ENCODE measurements at regions not wholly inside any gene's neighbourhood (a gene's known extent, or its start where the extent isn't known, plus 50 kb on each side); places are given as distances from the start of the nearest gene placed in this dataset.

- no peak for TF ChIP-seq ZNF555 (tag by site-specific recombination; conservative IDR thresholded peaks at IDR 0.05)
- no peak for TF ChIP-seq ZNF133 (tag by site-specific recombination; IDR thresholded peaks at IDR 0.05)
- TF ChIP-seq ZNF416 (tag by site-specific recombination; IDR thresholded peaks at IDR 0.05) = no peak
- no peak for TF ChIP-seq OSR2 (tag by site-specific recombination; IDR thresholded peaks at IDR 0.05)
- no peak for TF ChIP-seq IKZF3 (tag by site-specific recombination; IDR thresholded peaks at IDR 0.05)
- TF ChIP-seq ZBTB21 (tag by site-specific recombination; IDR thresholded peaks at IDR 0.05) = no peak
- TF ChIP-seq CTCF (tag by site-specific recombination; IDR thresholded peaks at IDR 0.05) = no peak
- TF ChIP-seq ZNF561 (tag by site-specific recombination; IDR thresholded peaks at IDR 0.05; ENCODE audit: borderline replicate concordance) = no peak
- TF ChIP-seq ZSCAN18 (tag by site-specific recombination; IDR thresholded peaks at IDR 0.05) = no peak
- TF ChIP-seq ZNF19 (tag by site-specific recombination; IDR thresholded peaks at IDR 0.05; ENCODE audit: low read depth) = no peak
- no peak for TF ChIP-seq ZNF362 (tag by site-specific recombination; IDR thresholded peaks at IDR 0.05)
- no peak for TF ChIP-seq ZBTB6 (tag by site-specific recombination; IDR thresholded peaks at IDR 0.05)
These were observed 207.3 kb upstream of the CXorf51B start (continued) for GRCh38 chrX:146602246-146602645.

- CTCF ChIA-PET = interaction anchor here (0.7 kb wide), 1 partner anchor 893 kb away, joined by 3 read pairs; no protein-coding TSS in a partner anchor
These were observed 205.4 kb upstream of the CXorf51B start for GRCh38 chrX:146604196-146604595.

GRCh38 chrX:146614663-146615478, 194.7 kb upstream of the CXorf51B start:
- TF ChIP-seq ZNF335 (tag by site-specific recombination; conservative IDR thresholded peaks at IDR 0.05) = peak; percentile 36; the same call in 1 of the 2 replicates
- TF ChIP-seq ZNF398 (tag by site-specific recombination; IDR thresholded peaks at IDR 0.05) = no peak
- no peak for TF ChIP-seq ZNF555 (tag by site-specific recombination; conservative IDR thresholded peaks at IDR 0.05)
- Histone ChIP-seq H3K36me3 (ENCODE audit: control insufficient read depth in 2 of 2, insufficient read depth in 1 of 2, low read length in 2 of 2) (no peaks in the 10 kb centered on the region), H3K4me1 (ENCODE audit: control insufficient read depth, insufficient read depth, low read length) (no peaks in the 10 kb centered on the region), H3K27ac (ENCODE audit: extremely low read depth, low read depth, low read length) (no peak overlapping the region), H3K4me3 (ENCODE audit: low read depth, low read length) (no peak overlapping the region), H3K9me3 (ENCODE audit: control insufficient read depth, insufficient read depth, low read depth, low read length) (no peaks in the 10 kb centered on the region)
- ChIA-PET CTCF (no interaction called here), POLR2A (no interaction called here)

More at GRCh38 chrX:146604196-146604595, 205.4 kb upstream of the CXorf51B start:
- Histone ChIP-seq H3K4me3 (ENCODE audit: low read depth, low read length) (no peak overlapping the region), H3K36me3 (ENCODE audit: control insufficient read depth in 2 of 2, insufficient read depth in 1 of 2, low read length in 2 of 2) (no peaks in the 10 kb centered on the region), H3K4me1 (ENCODE audit: control insufficient read depth, insufficient read depth, low read length) (no peaks in the 10 kb centered on the region), H3K27ac (ENCODE audit: extremely low read depth, low read depth, low read length) (no peak overlapping the region), H3K9me3 (ENCODE audit: control insufficient read depth, insufficient read depth, low read depth, low read length) (no peaks in the 10 kb centered on the region; the same call in 1 of the 2 replicates)
- POLR2A ChIA-PET = no interaction called here
- TF ChIP-seq ZNF701 (tag by site-specific recombination; IDR thresholded peaks at IDR 0.05) (no peak), ZNF621 (tag by site-specific recombination; IDR thresholded peaks at IDR 0.05) (no peak)
